Caco-2 (cell line): ENCODE measurements at regions not wholly inside any gene's neighbourhood (a gene's known extent, or its start where the extent isn't known, plus 50 kb on each side); places are given as distances from the start of the nearest gene placed in this dataset.
"Not testable (repeated sequence)": the region's sequence is repeated elsewhere in the genome, so short reads cannot be mapped to it uniquely, and the experiment has no call there.

Experiments
- BruUV-seq: library from RNA; stranded (reverse); fragments of 400-500 nt; replicated peaks from 2 replicates; lab custom pipeline; 2021; lab: Mats Ljungman, UMichigan
- CTCF ChIA-PET: fragments of 300-600 bp; sonication (Branson Sonifier 250); formaldehyde crosslinking; loops from one replicate; lab custom pipeline; 2022; ENCODE audit warnings: antibody characterized with exemption; lab: Charles Lee
- POLR2A ChIA-PET: fragments of 300-600 bp; sonication (Branson Sonifier 250); formaldehyde crosslinking; loops from one replicate; lab custom pipeline; 2022; ENCODE audit warnings: antibody characterized with exemption; lab: Charles Lee
- DNase-seq, 2 experiments: peaks; one replicate each; pipeline versions ENCODE4 v3.0.0 to v3.0.0-alpha.2; 2020 to 2022
- H3K27me3 ChIP-seq: replicated peaks from 2 replicates; pipeline ENCODE4 v1.6.0; 2011; ENCODE audit warnings: low read length; ENCODE audit not compliant: control insufficient read depth, insufficient read depth
- H3K36me3 ChIP-seq: 2 replicates; pipeline ENCODE4 v1.5.1; 2011; ENCODE audit warnings: low read length; ENCODE audit not compliant: control insufficient read depth, insufficient read depth
- H3K4me1 ChIP-seq: fragments of 250-450 bp; sonication (Bioruptor Pico); 2 replicates; pipeline ENCODE4 v1.5.1; 2020; ENCODE audit warnings: mild to moderate bottlenecking
- H3K4me3 ChIP-seq: 2 replicates; pipeline ENCODE4 v1.5.1; 2011; ENCODE audit warnings: low read depth, mild to moderate bottlenecking, control low read depth, low read length
- H3K9me3 ChIP-seq: fragments of 250-450 bp; sonication (Bioruptor Pico); 2 replicates; pipeline ENCODE4 v1.5.1; 2020; ENCODE audit warnings: mild to moderate bottlenecking, moderate library complexity
- H3K27ac Mint-ChIP-seq: one replicate; pipeline ENCODE4 v1.8.0; 2022; ENCODE audit warnings: mixed read lengths; ENCODE audit not compliant: unreplicated experiment
- H3K27me3 Mint-ChIP-seq: one replicate; pipeline ENCODE4 v1.8.0; 2022; ENCODE audit warnings: mixed read lengths; ENCODE audit not compliant: insufficient read depth, unreplicated experiment
- H3K36me3 Mint-ChIP-seq: one replicate; pipeline ENCODE4 v1.8.0; 2022; ENCODE audit warnings: mild to moderate bottlenecking, mixed read lengths; ENCODE audit not compliant: insufficient read depth, unreplicated experiment
- H3K4me1 Mint-ChIP-seq: one replicate; pipeline ENCODE4 v1.8.0; 2022; ENCODE audit warnings: low read depth, mixed read lengths; ENCODE audit not compliant: unreplicated experiment
- H3K4me3 Mint-ChIP-seq: one replicate; pipeline ENCODE4 v1.8.0; 2022; ENCODE audit warnings: mild to moderate bottlenecking, moderate library complexity, mixed read lengths; ENCODE audit not compliant: unreplicated experiment
- H3K9me3 Mint-ChIP-seq: one replicate; pipeline ENCODE4 v1.8.0; 2022; ENCODE audit warnings: mixed read lengths; ENCODE audit not compliant: unreplicated experiment
- intact Hi-C: fragments of 100-400 bp; cut with micrococcal nuclease; formaldehyde crosslinking; loops from one replicate; pipeline ENCODE4 v1.10.0; 2022; ENCODE audit not compliant: unreplicated experiment
- TF ChIP-seq, protein P1 (sequence below), 2 experiments: fragments of 200-600 bp in 1 of 2; IDR thresholded peaks; 1 replicate in 1 of 2; 2 replicates in 1 of 2; pipeline versions ENCODE4 v1.5.1 to v1.8.0; 2011 to 2022; ENCODE audit warnings: antibody characterized with exemption in 1 of 2, control low read depth in 1 of 2, inconsistent platforms in 1 of 2, low read depth in 1 of 2, low read length in 1 of 2, mild to moderate bottlenecking in 1 of 2, moderate library complexity in 1 of 2; ENCODE audit not compliant: insufficient read depth in 1 of 2, severe bottlenecking in 1 of 2, unreplicated experiment in 1 of 2

DNA sequence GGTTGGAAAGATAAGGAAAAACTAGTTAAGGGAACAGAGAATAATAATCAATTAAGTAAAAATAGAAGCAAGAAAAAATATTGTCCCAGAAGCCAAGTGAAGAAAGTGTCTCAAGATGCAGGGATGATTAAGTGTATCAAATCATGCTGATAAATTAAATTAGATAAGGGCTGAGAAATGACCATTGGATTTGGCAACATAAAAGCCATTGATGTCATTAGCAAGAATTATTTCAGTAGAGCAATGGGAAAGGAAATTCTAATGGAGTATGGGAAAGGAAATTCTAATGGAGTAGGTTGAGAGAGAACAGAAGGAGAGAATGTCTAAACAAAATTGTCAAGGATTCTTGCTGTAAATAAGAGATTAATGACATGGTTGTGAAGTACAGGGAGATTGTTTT lies 146.8 kb downstream of the TFAP2B start:
- H3K4me3 ChIP-seq, result no peak overlapping the region
- intact Hi-C loops, result no loop called here
- Mint-ChIP-seq H3K27ac (no peak overlapping the region), H3K4me3 (no peak overlapping the region), H3K27me3 (peaks cover 4% of the 10 kb centered on the region), H3K36me3 (no peaks in the 10 kb centered on the region), H3K4me1 (no peaks in the 10 kb centered on the region), H3K9me3 (no peaks in the 10 kb centered on the region)
- H3K9me3 ChIP-seq, result no peaks in the 10 kb centered on the region
- H3K4me1 ChIP-seq, result no peaks in the 10 kb centered on the region
- BruUV-seq, result no TSS peak
- TF ChIP-seq, protein P1, sequence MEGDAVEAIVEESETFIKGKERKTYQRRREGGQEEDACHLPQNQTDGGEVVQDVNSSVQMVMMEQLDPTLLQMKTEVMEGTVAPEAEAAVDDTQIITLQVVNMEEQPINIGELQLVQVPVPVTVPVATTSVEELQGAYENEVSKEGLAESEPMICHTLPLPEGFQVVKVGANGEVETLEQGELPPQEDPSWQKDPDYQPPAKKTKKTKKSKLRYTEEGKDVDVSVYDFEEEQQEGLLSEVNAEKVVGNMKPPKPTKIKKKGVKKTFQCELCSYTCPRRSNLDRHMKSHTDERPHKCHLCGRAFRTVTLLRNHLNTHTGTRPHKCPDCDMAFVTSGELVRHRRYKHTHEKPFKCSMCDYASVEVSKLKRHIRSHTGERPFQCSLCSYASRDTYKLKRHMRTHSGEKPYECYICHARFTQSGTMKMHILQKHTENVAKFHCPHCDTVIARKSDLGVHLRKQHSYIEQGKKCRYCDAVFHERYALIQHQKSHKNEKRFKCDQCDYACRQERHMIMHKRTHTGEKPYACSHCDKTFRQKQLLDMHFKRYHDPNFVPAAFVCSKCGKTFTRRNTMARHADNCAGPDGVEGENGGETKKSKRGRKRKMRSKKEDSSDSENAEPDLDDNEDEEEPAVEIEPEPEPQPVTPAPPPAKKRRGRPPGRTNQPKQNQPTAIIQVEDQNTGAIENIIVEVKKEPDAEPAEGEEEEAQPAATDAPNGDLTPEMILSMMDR (IDR thresholded peaks at IDR 0.05; ENCODE audit: insufficient read depth in 1 of 2, low read depth in 1 of 2, low read length in 1 of 2, severe bottlenecking in 1 of 2, unreplicated experiment in 1 of 2), result no peak
- CTCF ChIA-PET, result no interaction called here
- POLR2A ChIA-PET, result no interaction called here
- no peaks in the 10 kb centered on the region for H3K27me3 ChIP-seq
- no peaks in the 10 kb centered on the region for H3K36me3 ChIP-seq
- no peak for DNase-seq

DNA sequence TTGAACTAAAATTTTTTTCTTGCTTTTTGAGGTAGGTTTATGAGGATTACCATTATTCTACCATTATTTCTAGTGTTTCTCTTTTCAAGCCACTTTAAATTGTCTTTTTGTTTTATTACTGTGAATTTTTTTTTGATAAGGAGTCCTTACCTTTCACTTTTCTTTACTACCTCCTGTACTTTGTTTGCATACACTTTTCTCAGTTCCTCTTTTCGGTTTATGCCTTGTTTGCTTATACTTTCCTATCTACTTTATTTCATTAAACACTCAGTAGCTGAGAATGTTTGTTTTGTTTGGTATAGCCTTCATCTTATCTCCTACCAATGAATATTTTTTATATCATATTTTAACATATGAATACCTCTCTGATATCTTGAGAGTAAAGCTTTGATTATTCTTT lies 147.9 kb downstream of the TFAP2B start:
- Histone ChIP-seq H3K36me3 (no peaks in the 10 kb centered on the region), H3K27me3 (no peaks in the 10 kb centered on the region), H3K9me3 (no peaks in the 10 kb centered on the region), H3K4me3 (no peak overlapping the region), H3K4me1 (no peaks in the 10 kb centered on the region)
- Mint-ChIP-seq H3K27ac (no peak overlapping the region), H3K4me3 (no peak overlapping the region), H3K36me3 (no peaks in the 10 kb centered on the region), H3K27me3 (peaks cover 5% of the 10 kb centered on the region), H3K4me1 (no peaks in the 10 kb centered on the region), H3K9me3 (no peaks in the 10 kb centered on the region)
- TF ChIP-seq, protein P1 (IDR thresholded peaks at IDR 0.05; ENCODE audit: insufficient read depth in 1 of 2, low read depth in 1 of 2, low read length in 1 of 2, severe bottlenecking in 1 of 2, unreplicated experiment in 1 of 2), result no peak
- CTCF ChIA-PET, result no interaction called here
- no TSS peak for BruUV-seq
- intact Hi-C loops, result no loop called here
- POLR2A ChIA-PET, result no interaction called here
- DNase-seq, result no peak

DNA sequence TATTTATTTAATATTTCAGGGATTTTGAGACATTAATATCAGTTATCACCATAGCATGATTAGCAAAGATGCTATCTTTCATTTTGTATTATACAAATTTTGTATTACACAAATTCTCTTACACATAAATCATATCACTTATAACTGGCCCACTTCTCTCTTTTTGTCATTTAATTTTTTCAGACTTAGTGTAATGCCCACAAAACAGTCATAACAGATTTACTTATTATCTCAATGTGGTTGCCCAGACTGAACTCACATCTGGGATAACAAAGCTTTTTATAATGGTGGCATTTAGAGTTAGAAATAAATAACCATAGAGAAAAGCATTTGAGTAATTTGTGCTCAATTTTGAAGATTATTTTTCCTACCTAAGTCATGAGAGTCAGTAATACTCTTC lies 148.3 kb downstream of the TFAP2B start:
- no TSS peak for BruUV-seq
- Histone ChIP-seq H3K4me1 (no peaks in the 10 kb centered on the region), H3K4me3 (no peak overlapping the region), H3K27me3 (no peaks in the 10 kb centered on the region), H3K36me3 (no peaks in the 10 kb centered on the region), H3K9me3 (no peaks in the 10 kb centered on the region)
- intact Hi-C loops, result no loop called here
- H3K27me3 Mint-ChIP-seq, result peaks cover 6% of the 10 kb centered on the region
- no peak overlapping the region for H3K27ac Mint-ChIP-seq
- no peaks in the 10 kb centered on the region for H3K4me1 Mint-ChIP-seq
- H3K9me3 Mint-ChIP-seq, result no peaks in the 10 kb centered on the region
- CTCF ChIA-PET, result no interaction called here
- no peaks in the 10 kb centered on the region for H3K36me3 Mint-ChIP-seq
- TF ChIP-seq, protein P1 (IDR thresholded peaks at IDR 0.05; ENCODE audit: insufficient read depth in 1 of 2, low read depth in 1 of 2, low read length in 1 of 2, severe bottlenecking in 1 of 2, unreplicated experiment in 1 of 2), result no peak
- DNase-seq, result no peak
- POLR2A ChIA-PET, result no interaction called here
- H3K4me3 Mint-ChIP-seq, result no peak overlapping the region

DNA sequence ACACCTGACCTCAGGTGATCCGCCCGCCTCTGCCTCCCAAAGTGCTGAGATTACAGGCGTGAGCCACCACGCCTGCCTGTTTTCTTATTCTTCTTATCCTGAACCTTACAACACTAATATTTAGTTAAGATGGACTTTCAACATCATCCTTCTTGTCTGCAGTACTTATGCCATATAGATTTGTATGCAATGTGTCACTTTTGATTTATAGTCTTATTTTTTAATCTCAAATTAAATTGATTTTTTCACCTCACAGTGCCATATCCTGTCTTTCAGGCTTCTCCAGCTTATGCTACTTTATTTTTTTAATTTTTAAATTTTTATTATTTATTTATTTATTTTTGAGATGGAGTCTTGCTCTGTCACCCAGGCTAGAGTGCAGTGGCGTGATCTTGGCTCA lies 149.6 kb downstream of the TFAP2B start:
- H3K27me3 Mint-ChIP-seq, H3K36me3 Mint-ChIP-seq, H3K27ac Mint-ChIP-seq, POLR2A ChIA-PET, H3K4me1 ChIP-seq, H3K27me3 ChIP-seq, H3K9me3 Mint-ChIP-seq, H3K4me3 ChIP-seq, DNase-seq, H3K9me3 ChIP-seq, H3K4me3 Mint-ChIP-seq, BruUV-seq, H3K36me3 ChIP-seq, intact Hi-C loops, CTCF ChIA-PET, H3K4me1 Mint-ChIP-seq: not testable (repeated sequence)
